Breast epithelium (tissue), 4 donors: ENCODE measurements at regions not wholly inside any gene's neighbourhood (a gene's known extent, or its start where the extent isn't known, plus 50 kb on each side); places are given as distances from the start of the nearest gene placed in this dataset.

Source experiments
- DNase-seq, 2 donors: peaks; one replicate each; pipeline ENCODE4 v3.0.0-alpha.2; 2019; ENCODE audit warnings: low spot score in 2 of 2
- H3K27ac ChIP-seq, 2 donors: fragments of 200-600 bp; sonication (generic) in 1 of 2; one replicate each; pipeline ENCODE4 v1.5.1; 2016 to 2019; ENCODE audit warnings: mild to moderate bottlenecking in 1 of 2
- H3K27me3 ChIP-seq, 2 donors: fragments of 200-600 bp; sonication (generic) in 1 of 2; one replicate each; pipeline versions ENCODE4 v1.5.1 to v1.6.0; 2017 to 2019; ENCODE audit warnings: control low read depth in 1 of 2, mild to moderate bottlenecking in 1 of 2
- H3K36me3 ChIP-seq: fragments of 200-600 bp; one replicate; pipeline ENCODE4 v1.5.1; 2019
- H3K4me1 ChIP-seq, 2 donors: fragments of 200-600 bp; sonication (generic); one replicate each; pipeline ENCODE4 v1.5.1; 2016 to 2019; ENCODE audit warnings: control low read depth in 1 of 2
- H3K4me3 ChIP-seq, 3 donors: fragments of 200-600 bp; sonication (generic); 1 replicate in 2 of 3; 2 replicates in 1 of 3; pipeline ENCODE4 v1.5.1; 2016 to 2019; ENCODE audit warnings: mild to moderate bottlenecking in 3 of 3, moderate library complexity in 2 of 3
- H3K9me3 ChIP-seq, 2 donors: fragments of 200-600 bp; sonication (generic) in 1 of 2; one replicate each; pipeline ENCODE4 v1.5.1; 2016 to 2019; ENCODE audit warnings: control low read depth in 1 of 2
- POLR2A ChIP-seq: fragments of 450-650 bp; IDR thresholded peaks from one replicate; pipeline ENCODE4 v1.6.1; 2016; ENCODE audit warnings: antibody characterized with exemption, mild to moderate bottlenecking, moderate library complexity
- POLR2AphosphoS5 ChIP-seq, 3 donors: sonication (generic); formaldehyde crosslinking; IDR thresholded peaks; one replicate each; pipeline ENCODE4 v1.6.1; 2017; ENCODE audit warnings: antibody characterized with exemption in 3 of 3
- intact Hi-C: fragments of 100-400 bp; cut with DNase I; formaldehyde crosslinking; loops from one replicate; pipeline ENCODE4 v1.15.1; 2023; ENCODE audit warnings: low total_unique reads
- TF ChIP-seq, protein P1 (sequence below), 3 donors: fragments of 450-650 bp; IDR thresholded peaks; one replicate each; pipeline ENCODE4 v1.5.1; 2016 to 2017; ENCODE audit warnings: antibody characterized with exemption in 3 of 3, mild to moderate bottlenecking in 3 of 3, moderate library complexity in 3 of 3

- intact Hi-C loops: no loop called here
- no peak for DNase-seq
- no peaks in the 10 kb centered on the region for H3K4me1 ChIP-seq
- H3K27me3 ChIP-seq: no peaks in the 10 kb centered on the region
- H3K4me3 ChIP-seq: no peak overlapping the region
- H3K27ac ChIP-seq: no peak overlapping the region
- H3K9me3 ChIP-seq: peaks cover 0 to 8% of the 10 kb centered on the region in 2 donors
- TF ChIP-seq, protein P1, sequence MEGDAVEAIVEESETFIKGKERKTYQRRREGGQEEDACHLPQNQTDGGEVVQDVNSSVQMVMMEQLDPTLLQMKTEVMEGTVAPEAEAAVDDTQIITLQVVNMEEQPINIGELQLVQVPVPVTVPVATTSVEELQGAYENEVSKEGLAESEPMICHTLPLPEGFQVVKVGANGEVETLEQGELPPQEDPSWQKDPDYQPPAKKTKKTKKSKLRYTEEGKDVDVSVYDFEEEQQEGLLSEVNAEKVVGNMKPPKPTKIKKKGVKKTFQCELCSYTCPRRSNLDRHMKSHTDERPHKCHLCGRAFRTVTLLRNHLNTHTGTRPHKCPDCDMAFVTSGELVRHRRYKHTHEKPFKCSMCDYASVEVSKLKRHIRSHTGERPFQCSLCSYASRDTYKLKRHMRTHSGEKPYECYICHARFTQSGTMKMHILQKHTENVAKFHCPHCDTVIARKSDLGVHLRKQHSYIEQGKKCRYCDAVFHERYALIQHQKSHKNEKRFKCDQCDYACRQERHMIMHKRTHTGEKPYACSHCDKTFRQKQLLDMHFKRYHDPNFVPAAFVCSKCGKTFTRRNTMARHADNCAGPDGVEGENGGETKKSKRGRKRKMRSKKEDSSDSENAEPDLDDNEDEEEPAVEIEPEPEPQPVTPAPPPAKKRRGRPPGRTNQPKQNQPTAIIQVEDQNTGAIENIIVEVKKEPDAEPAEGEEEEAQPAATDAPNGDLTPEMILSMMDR (IDR thresholded peaks at IDR 0.05): no peak
- H3K36me3 ChIP-seq: no peaks in the 10 kb centered on the region
Observed at GRCh38 chr2:51194656-51195055, 162.7 kb upstream of the NRXN1 start.

- intact Hi-C loops: no loop called here
- Histone ChIP-seq H3K4me1 (no peaks in the 10 kb centered on the region), H3K27me3 (no peaks in the 10 kb centered on the region), H3K9me3 (no peaks in the 10 kb centered on the region), H3K27ac (no peak overlapping the region), H3K36me3 (no peaks in the 10 kb centered on the region), H3K4me3 (no peak overlapping the region)
- no peak for DNase-seq
- TF ChIP-seq POLR2AphosphoS5 (IDR thresholded peaks at IDR 0.05) (no peak), POLR2A (no peak)
- TF ChIP-seq, protein P1 (IDR thresholded peaks at IDR 0.05): no peak
Observed at GRCh38 chr2:51170273-51170672, 138.3 kb upstream of the NRXN1 start.

DNA sequence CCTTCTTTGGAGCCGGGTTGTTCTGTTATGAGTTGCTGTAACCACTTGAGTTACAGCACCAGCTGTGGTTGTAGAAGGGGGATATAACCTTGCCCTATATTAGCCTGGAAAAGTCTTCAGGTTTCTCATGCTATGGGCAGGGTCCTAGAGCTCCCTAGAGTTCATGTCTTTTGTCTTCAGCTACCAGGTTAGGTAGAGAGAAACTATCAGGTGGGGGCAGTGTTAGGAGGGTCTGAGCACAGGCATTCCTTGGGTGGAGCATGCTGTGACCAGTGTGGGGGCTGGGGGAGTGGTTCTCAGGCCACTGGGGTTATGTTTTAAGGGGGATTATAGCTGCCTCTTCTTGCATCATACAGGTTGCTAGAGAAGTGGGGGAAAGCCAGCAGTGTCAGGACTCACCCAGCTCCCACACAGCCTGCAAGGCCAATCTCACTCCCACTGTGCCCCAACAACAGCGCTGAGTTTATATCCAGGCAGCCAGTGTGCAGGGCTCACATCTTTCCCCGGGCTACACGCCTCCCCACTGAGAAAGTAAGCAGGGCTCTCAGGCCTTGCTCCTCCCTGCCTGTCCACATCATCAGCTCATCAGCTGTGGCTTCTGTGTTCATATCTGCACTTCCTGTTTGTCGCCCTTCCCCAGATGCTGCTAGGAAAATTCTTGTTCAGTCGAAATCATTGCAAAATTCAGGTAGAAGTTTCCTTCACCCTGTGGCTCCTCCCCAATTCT, 133.8 kb upstream of the NRXN1 start:
- intact Hi-C loops: no loop called here
- H3K27ac ChIP-seq: no peak overlapping the region
- no peak for DNase-seq
- no peaks in the 10 kb centered on the region for H3K4me1 ChIP-seq
- TF ChIP-seq POLR2AphosphoS5 (IDR thresholded peaks at IDR 0.05): no peak
- TF ChIP-seq POLR2A: no peak
- TF ChIP-seq, protein P1 (IDR thresholded peaks at IDR 0.05): no peak
- no peak overlapping the region for H3K4me3 ChIP-seq
- H3K36me3 ChIP-seq: no peaks in the 10 kb centered on the region
- H3K27me3 ChIP-seq: no peaks in the 10 kb centered on the region
- H3K9me3 ChIP-seq: no peaks in the 10 kb centered on the region

- Histone ChIP-seq H3K4me1 (no peaks in the 10 kb centered on the region), H3K36me3 (no peaks in the 10 kb centered on the region), H3K27ac (no peak overlapping the region), H3K27me3 (no peaks in the 10 kb centered on the region), H3K9me3 (no peaks in the 10 kb centered on the region), H3K4me3 (no peak overlapping the region)
- intact Hi-C loops: no loop called here
- DNase-seq: no peak
- TF ChIP-seq POLR2AphosphoS5 (IDR thresholded peaks at IDR 0.05): no peak
- TF ChIP-seq POLR2A: no peak
- TF ChIP-seq, protein P1 (IDR thresholded peaks at IDR 0.05): no peak
Observed at GRCh38 chr2:51158251-51158650, 126.3 kb upstream of the NRXN1 start.

DNA sequence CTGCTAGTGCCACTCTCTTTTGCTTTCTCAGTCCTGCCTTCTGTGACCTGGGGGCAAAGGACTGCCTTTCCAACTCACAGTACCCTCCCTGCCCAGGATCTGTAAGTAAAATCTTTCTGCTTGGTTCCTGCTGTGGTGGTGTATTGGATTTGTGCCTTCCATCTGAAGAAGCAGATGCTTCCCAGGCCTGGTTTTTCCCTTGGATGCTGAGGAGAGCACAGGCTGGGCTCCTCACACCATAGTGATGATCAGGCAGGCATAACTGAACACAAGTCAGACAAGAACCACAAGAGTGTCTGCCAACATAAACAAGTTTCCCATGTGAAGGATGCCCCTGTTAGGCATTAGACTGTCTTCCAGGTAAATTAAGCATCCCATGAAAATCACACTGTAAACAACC, 121.3 kb upstream of the NRXN1 start:
- no peak for DNase-seq
- Histone ChIP-seq H3K4me3 (no peak overlapping the region), H3K36me3 (no peaks in the 10 kb centered on the region), H3K27ac (no peak overlapping the region), H3K9me3 (peaks cover 0 to 7% of the 10 kb centered on the region in 2 donors), H3K27me3 (no peaks in the 10 kb centered on the region), H3K4me1 (no peaks in the 10 kb centered on the region)
- intact Hi-C loops: no loop called here
- TF ChIP-seq, protein P1 (IDR thresholded peaks at IDR 0.05): no peak
- no peak for TF ChIP-seq POLR2AphosphoS5 (IDR thresholded peaks at IDR 0.05)
- TF ChIP-seq POLR2A: no peak
